ENCODE measurements at regions not wholly inside any gene's neighbourhood (a gene's known extent, or its start where the extent isn't known, plus 50 kb on each side); places are given as distances from the start of the nearest gene placed in this dataset.

DNA sequence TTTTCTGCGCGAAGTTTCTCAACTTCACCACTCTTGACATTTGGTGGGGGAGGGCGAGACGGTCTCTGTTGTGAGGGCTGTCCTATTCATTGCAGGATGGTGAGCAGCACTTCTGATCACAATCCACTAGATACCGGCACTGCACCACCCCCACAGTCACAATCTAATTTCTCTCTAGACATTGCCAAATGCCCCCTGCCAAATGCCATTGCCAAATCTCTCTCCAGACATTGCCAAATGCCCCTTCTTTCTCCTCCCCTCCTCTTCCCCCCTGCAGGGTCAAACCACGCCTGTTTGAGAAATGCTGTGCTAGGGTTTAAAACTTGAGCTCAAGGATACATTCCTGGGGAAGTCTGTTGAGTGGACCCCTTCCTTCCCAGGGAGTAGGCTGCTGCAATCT, 603.5 kb upstream of the CDH4 start:
- POLR2A ChIA-PET = no interaction called here
- TF ChIP-seq, protein P1, sequence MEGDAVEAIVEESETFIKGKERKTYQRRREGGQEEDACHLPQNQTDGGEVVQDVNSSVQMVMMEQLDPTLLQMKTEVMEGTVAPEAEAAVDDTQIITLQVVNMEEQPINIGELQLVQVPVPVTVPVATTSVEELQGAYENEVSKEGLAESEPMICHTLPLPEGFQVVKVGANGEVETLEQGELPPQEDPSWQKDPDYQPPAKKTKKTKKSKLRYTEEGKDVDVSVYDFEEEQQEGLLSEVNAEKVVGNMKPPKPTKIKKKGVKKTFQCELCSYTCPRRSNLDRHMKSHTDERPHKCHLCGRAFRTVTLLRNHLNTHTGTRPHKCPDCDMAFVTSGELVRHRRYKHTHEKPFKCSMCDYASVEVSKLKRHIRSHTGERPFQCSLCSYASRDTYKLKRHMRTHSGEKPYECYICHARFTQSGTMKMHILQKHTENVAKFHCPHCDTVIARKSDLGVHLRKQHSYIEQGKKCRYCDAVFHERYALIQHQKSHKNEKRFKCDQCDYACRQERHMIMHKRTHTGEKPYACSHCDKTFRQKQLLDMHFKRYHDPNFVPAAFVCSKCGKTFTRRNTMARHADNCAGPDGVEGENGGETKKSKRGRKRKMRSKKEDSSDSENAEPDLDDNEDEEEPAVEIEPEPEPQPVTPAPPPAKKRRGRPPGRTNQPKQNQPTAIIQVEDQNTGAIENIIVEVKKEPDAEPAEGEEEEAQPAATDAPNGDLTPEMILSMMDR (IDR thresholded peaks at IDR 0.05; ENCODE audit: control extremely low read depth, extremely low read depth, low read depth, missing control alignments) = no peak
- CTCF ChIA-PET = no interaction called here
- DNase-seq (ENCODE audit: extremely low spot score) = no peak

DNA sequence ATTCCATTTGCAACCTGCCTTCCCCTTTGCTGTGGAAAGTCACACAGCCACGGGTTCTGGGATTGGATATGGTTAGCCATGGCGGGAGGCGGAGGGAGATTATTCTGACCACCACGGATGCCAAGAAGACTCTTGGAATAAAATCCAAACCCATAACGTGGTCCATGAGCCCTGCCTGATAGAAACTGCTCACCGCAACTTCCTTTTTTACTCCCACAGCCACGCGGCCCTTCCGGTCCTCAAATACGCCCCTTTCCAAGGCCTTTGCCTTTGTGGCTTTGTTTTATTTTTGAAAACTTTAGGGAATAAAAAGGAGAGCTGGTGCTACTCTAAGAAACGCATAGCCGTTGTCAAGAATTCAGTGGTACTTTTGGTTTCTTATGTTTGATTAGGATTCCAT, 602.5 kb upstream of the CDH4 start:
- TF ChIP-seq, protein P1 (IDR thresholded peaks at IDR 0.05; ENCODE audit: control extremely low read depth, extremely low read depth, low read depth, missing control alignments) = no peak

DNA sequence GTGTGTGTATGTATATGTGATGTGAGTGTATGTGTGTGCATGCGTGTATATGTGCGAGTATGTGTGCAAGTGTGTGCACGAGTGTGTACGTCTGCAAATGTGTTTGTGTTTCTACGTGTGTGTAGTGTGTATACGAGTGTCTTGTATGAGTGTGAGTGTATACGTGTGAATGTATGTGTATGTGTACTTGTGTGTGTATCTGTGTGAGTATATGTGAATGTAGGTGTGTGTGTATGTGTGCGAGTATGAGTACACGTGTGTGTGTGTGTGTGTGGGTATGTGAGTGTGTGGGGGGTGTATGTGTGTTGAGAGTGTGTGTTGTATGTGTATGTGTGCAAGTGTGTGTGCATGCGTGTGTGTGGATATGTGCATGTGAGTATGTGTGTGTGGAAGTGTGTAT, 602.0 kb upstream of the CDH4 start:
- no peak for DNase-seq (ENCODE audit: extremely low spot score)
- TF ChIP-seq, protein P1 (IDR thresholded peaks at IDR 0.05; ENCODE audit: control extremely low read depth, extremely low read depth, low read depth, missing control alignments) = no peak
- POLR2A ChIA-PET = no interaction called here
- CTCF ChIA-PET = no interaction called here

More for the DNA sequence above, 602.5 kb upstream of the CDH4 start:
- DNase-seq (ENCODE audit: extremely low spot score) = no peak
- ChIA-PET POLR2A (no interaction called here), CTCF (no interaction called here)

DNA sequence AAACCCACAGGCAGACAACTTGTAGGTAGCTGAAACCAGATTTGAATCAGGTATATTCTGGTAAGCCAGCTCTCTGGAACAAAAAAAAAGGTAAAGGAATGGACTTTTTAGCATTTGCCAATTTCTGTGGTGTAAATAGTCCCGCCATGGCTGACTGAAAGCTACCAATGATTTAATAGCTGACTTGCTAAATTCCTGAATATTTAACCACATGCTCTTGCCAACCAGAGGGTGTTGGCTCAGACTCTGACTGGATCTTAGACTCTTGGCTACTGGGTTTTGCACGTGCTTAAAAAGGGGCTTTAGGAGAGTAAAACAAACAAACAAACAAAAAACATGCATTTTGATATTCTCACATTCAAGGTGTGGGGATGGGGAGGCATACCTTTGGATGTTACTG, 600.0 kb upstream of the CDH4 start:
- POLR2A ChIA-PET = no interaction called here
- TF ChIP-seq, protein P1 (IDR thresholded peaks at IDR 0.05; ENCODE audit: control extremely low read depth, extremely low read depth, low read depth, missing control alignments) = no peak
- DNase-seq (ENCODE audit: extremely low spot score) = no peak
- CTCF ChIA-PET = interaction anchor here (1.1 to 1.4 kb wide), 3 partner anchors 11 to 372 kb away, joined by 3 read pairs; no protein-coding TSS in a partner anchor

DNA sequence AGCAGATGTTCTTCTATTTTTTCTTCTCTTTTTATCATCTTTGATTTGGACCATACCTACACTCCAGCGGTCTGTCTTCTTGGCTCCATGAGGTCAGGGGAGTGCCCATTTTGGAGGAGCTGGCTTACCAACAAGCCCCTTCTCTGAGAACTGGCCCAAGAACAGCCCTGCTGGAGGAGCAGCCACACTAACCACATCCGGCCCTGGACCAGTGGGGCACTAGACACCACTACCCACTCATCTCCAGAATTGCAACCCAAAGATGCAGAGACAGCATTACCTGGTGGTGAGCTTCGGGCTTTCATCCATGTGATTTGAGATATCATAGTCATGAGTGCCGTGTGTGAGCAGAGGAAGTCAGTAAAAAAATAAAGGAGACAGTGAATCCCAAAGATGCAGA, 599.4 kb upstream of the CDH4 start:
- no peak for DNase-seq (ENCODE audit: extremely low spot score)
- TF ChIP-seq, protein P1 (IDR thresholded peaks at IDR 0.05; ENCODE audit: control extremely low read depth, extremely low read depth, low read depth, missing control alignments) = no peak
- ChIA-PET CTCF (interaction anchor here (1.1 to 1.4 kb wide), 3 partner anchors 12 to 373 kb away, joined by 3 read pairs; no protein-coding TSS in a partner anchor), POLR2A (no interaction called here)

DNA sequence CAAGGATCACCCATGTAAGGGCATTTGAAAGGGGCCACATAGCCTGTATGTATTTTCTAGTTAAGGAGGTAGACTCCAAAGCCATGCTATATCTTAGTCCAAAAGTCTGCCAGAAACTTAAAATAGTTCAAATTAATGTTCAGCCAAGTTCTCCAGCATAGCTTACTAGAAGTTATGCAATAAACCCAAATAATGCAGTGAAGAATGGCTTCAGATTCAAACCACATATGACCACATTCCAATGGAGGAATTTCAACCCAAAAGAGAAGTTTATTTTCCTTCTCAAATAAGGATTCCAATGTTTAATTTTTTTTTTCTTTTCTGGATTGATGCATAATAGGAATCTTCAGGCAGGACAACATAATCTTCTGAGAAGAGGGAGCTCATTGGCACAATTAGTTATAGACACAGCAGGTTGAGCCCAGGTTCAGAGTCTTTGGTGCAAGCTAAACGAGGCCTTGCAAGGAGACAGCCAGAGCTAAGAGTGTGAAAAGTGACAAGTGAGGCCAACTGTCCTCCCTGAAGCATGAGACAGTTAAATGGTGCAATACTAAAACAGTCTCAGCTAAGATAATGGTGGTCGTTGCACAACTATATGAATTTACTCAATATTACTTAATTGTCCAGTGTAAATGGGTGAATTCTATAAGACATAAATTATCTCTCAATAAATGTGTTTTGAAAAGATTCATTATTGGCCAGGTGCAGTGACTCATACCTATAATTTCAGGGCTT, 598.8 kb upstream of the CDH4 start:
- ChIA-PET CTCF (interaction anchor here (1.1 to 1.4 kb wide), 2 partner anchors 12 to 15 kb away, joined by 3 read pairs; no protein-coding TSS in a partner anchor), POLR2A (no interaction called here)
- TF ChIP-seq, protein P1 (IDR thresholded peaks at IDR 0.05; ENCODE audit: control extremely low read depth, extremely low read depth, low read depth, missing control alignments) = no peak

More for the DNA sequence above, 598.8 kb upstream of the CDH4 start:
- DNase-seq (ENCODE audit: extremely low spot score) = no peak
